Liver (tissue), 8 donors: ENCODE measurements at regions not wholly inside any gene's neighbourhood (a gene's known extent, or its start where the extent isn't known, plus 50 kb on each side); places are given as distances from the start of the nearest gene placed in this dataset.

Experiments
- DNase-seq: peaks from one replicate; pipeline ENCODE4 v3.0.0-alpha.2; 2017; ENCODE audit warnings: low spot score
- H3K27ac ChIP-seq, 2 donors: one replicate each; pipeline ENCODE4 v1.7.0; 2013; ENCODE audit warnings: inconsistent platforms in 2 of 2, low read length in 2 of 2, control low read depth in 1 of 2, low read depth in 1 of 2, mild to moderate bottlenecking in 1 of 2
- H3K27me3 ChIP-seq, 4 donors: one replicate each; pipeline versions ENCODE4 v1.6.1 to v1.7.0; 2013; ENCODE audit warnings: low read length in 3 of 4, inconsistent platforms in 1 of 4, mild to moderate bottlenecking in 1 of 4, moderate library complexity in 1 of 4; ENCODE audit not compliant: control insufficient read depth in 4 of 4, insufficient read depth in 4 of 4
- H3K36me3 ChIP-seq, 4 donors: one replicate each; pipeline versions ENCODE4 v1.6.1 to v1.7.0; 2013; ENCODE audit warnings: low read length in 3 of 4, mild to moderate bottlenecking in 3 of 4, low read depth in 1 of 4, moderate library complexity in 1 of 4; ENCODE audit not compliant: control insufficient read depth in 4 of 4, insufficient read depth in 3 of 4
- H3K4me1 ChIP-seq, 4 donors: one replicate each; pipeline versions ENCODE4 v1.6.1 to v1.7.0; 2013; ENCODE audit warnings: low read length in 3 of 4, mild to moderate bottlenecking in 3 of 4, moderate library complexity in 1 of 4; ENCODE audit not compliant: control insufficient read depth in 4 of 4, insufficient read depth in 4 of 4
- H3K4me3 ChIP-seq, 3 donors: one replicate each; pipeline versions ENCODE4 v1.6.1 to v1.7.0; 2013; ENCODE audit warnings: low read length in 3 of 3, control low read depth in 1 of 3, low read depth in 1 of 3, mild to moderate bottlenecking in 1 of 3
- H3K9ac ChIP-seq, 2 donors: one replicate each; pipeline ENCODE4 v1.7.0; 2013; ENCODE audit warnings: low read length in 2 of 2, mild to moderate bottlenecking in 2 of 2, moderate library complexity in 2 of 2, control low read depth in 1 of 2, low read depth in 1 of 2
- H3K9me3 ChIP-seq, 4 donors: one replicate each; pipeline versions ENCODE4 v1.6.1 to v1.7.0; 2013; ENCODE audit warnings: low read length in 3 of 4; ENCODE audit not compliant: control insufficient read depth in 4 of 4
- CTCF ChIP-seq: fragments of 150-350 bp; IDR thresholded peaks from 2 replicates; pipeline ENCODE4 v1.5.1; 2017; ENCODE audit warnings: improper control_type of control experiment, low read depth, low read length; ENCODE audit not compliant: missing input control
- EGR1 ChIP-seq, 2 donors: IDR thresholded peaks; 2 replicates each; pipeline ENCODE4 v1.6.1; 2016 to 2018; ENCODE audit warnings: antibody characterized with exemption in 2 of 2, low read depth in 2 of 2
- FOXA1 ChIP-seq: IDR thresholded peaks from 2 replicates; pipeline ENCODE4 v1.6.1; 2016; ENCODE audit warnings: antibody characterized with exemption
- GABPA ChIP-seq, 2 donors: IDR thresholded peaks in 1 of 2; conservative IDR thresholded peaks in 1 of 2; 2 replicates each; pipeline ENCODE4 v1.6.1; 2016; ENCODE audit warnings: antibody characterized with exemption in 2 of 2, mild to moderate bottlenecking in 1 of 2, moderate library complexity in 1 of 2
- HNF4A ChIP-seq, 2 donors: conservative IDR thresholded peaks; 2 replicates each; pipeline ENCODE4 v1.6.1; 2016; ENCODE audit warnings: antibody characterized with exemption in 2 of 2, mild to moderate bottlenecking in 2 of 2
- HNF4G ChIP-seq: IDR thresholded peaks from 2 replicates; pipeline ENCODE4 v1.6.1; 2016; ENCODE audit warnings: antibody characterized with exemption
- JUND ChIP-seq, 2 donors: IDR thresholded peaks; 2 replicates each; pipeline ENCODE4 v1.6.1; 2016; ENCODE audit warnings: antibody characterized with exemption in 2 of 2
- NR2F2 ChIP-seq: IDR thresholded peaks from 2 replicates; pipeline ENCODE4 v1.6.1; 2016; ENCODE audit warnings: antibody characterized with exemption
- RAD21 ChIP-seq, 2 donors: IDR thresholded peaks; 2 replicates each; pipeline ENCODE4 v1.6.1; 2016; ENCODE audit warnings: antibody characterized with exemption in 2 of 2, mild to moderate bottlenecking in 2 of 2
- REST ChIP-seq: IDR thresholded peaks from 2 replicates; pipeline ENCODE4 v1.6.1; 2016; ENCODE audit warnings: antibody characterized with exemption, mild to moderate bottlenecking
- RXRA ChIP-seq, 2 donors: IDR thresholded peaks; 2 replicates each; pipeline ENCODE4 v1.6.1; 2017 to 2018; ENCODE audit warnings: antibody characterized with exemption in 2 of 2, mild to moderate bottlenecking in 1 of 2
- SP1 ChIP-seq: IDR thresholded peaks from 2 replicates; pipeline ENCODE4 v1.6.1; 2018; ENCODE audit warnings: antibody characterized with exemption, mild to moderate bottlenecking
- TAF1 ChIP-seq: conservative IDR thresholded peaks from 2 replicates; pipeline ENCODE4 v1.6.1; 2016; ENCODE audit warnings: antibody characterized with exemption, mild to moderate bottlenecking
- ZBTB33 ChIP-seq: IDR thresholded peaks from 2 replicates; pipeline ENCODE4 v1.6.1; 2016; ENCODE audit warnings: antibody characterized with exemption
- WGBS: extraction: QIAGEN DNeasy Blood & Tissue Kit; methylation state at CpG from one replicate; pipeline ENCODE4 v1.1.7; 2013; 5-methylcytosine and 5-hydroxymethylcytosine counted together
- donor health status: healthy.
- donor health status: healthy.
- donor health status: healthy.
- donor health status: healthy.
- donor health status: healthy.

- peaks cover 0 to 3% (median 0%) of the 10 kb centered on the region in 4 donors for H3K9me3 ChIP-seq
Observed at GRCh38 chr21:27425574-27425973, 458.7 kb upstream of the ADAMTS5 start.

More at GRCh38 chr21:27425574-27425973, 458.7 kb upstream of the ADAMTS5 start:
- no peak for TF ChIP-seq ZBTB33
- no peak for TF ChIP-seq HNF4G
- TF ChIP-seq RAD21 (IDR thresholded peaks at IDR 0.05) = no peak
- no peak for TF ChIP-seq SP1
- TF ChIP-seq JUND (IDR thresholded peaks at IDR 0.05) = no peak
- TF ChIP-seq REST = no peak
- TF ChIP-seq HNF4A (conservative IDR thresholded peaks at IDR 0.05) = no peak
- TF ChIP-seq FOXA1 = no peak
- TF ChIP-seq CTCF = no peak
- TF ChIP-seq RXRA (IDR thresholded peaks at IDR 0.05) = no peak
- no peak for TF ChIP-seq EGR1 (IDR thresholded peaks at IDR 0.05; ENCODE audit: low read depth in 2 of 2)
- no peak for TF ChIP-seq NR2F2
- TF ChIP-seq TAF1 = no peak
- TF ChIP-seq GABPA (IDR thresholded peaks at IDR 0.05 in 1 of 2, conservative IDR thresholded peaks at IDR 0.05 in 1 of 2) = no peak
- H3K27ac ChIP-seq = no peak overlapping the region
- 51% methylated on average over 3 of the region's 3 CpGs for WGBS
- no peaks in the 10 kb centered on the region for H3K27me3 ChIP-seq
- no peaks in the 10 kb centered on the region for H3K36me3 ChIP-seq
- H3K4me3 ChIP-seq = no peak overlapping the region
- DNase-seq = no peak
- no peaks in the 10 kb centered on the region for H3K4me1 ChIP-seq
- no peak overlapping the region for H3K9ac ChIP-seq
